HepG2 (cell line): ENCODE measurements at regions not wholly inside any gene's neighbourhood (a gene's known extent, or its start where the extent isn't known, plus 50 kb on each side); places are given as distances from the start of the nearest gene placed in this dataset.

Experiments
- EP300 ChIP-seq, 3 experiments: sonication (generic) in 1 of 3; formaldehyde crosslinking in 1 of 3; IDR thresholded peaks; 2 replicates each; pipeline versions ENCODE4 v1.5.1 to v1.6.1; 2011 to 2020; ENCODE audit warnings: low read depth in 2 of 3, low read length in 2 of 3, borderline replicate concordance in 1 of 3, improper control_type of control experiment in 1 of 3, mild to moderate bottlenecking in 1 of 3, missing genetic modification reagents in 1 of 3, moderate library complexity in 1 of 3
- ISL2 ChIP-seq: sonication (generic); formaldehyde crosslinking; IDR thresholded peaks from 2 replicates; pipeline ENCODE4 v1.5.0; 2020; ENCODE audit warnings: missing genetic modification reagents
- POLR2A ChIP-seq, 2 experiments: IDR thresholded peaks; 2 replicates each; pipeline ENCODE4 v1.6.1; 2011; ENCODE audit warnings: low read depth in 2 of 2, low read length in 2 of 2, mild to moderate bottlenecking in 1 of 2, moderate library complexity in 1 of 2; ENCODE audit not compliant: insufficient read depth in 1 of 2
- ZNF282 ChIP-seq: fragments of 450-650 bp; IDR thresholded peaks from 2 replicates; pipeline ENCODE4 v1.6.1; 2018; ENCODE audit not compliant: partially characterized antibody
- TF ChIP-seq, protein P1 (sequence below): sonication (generic); formaldehyde crosslinking; IDR thresholded peaks from 2 replicates; pipeline ENCODE4 v1.5.0; 2020; ENCODE audit warnings: mild to moderate bottlenecking, missing genetic modification reagents, moderate library complexity

DNA sequence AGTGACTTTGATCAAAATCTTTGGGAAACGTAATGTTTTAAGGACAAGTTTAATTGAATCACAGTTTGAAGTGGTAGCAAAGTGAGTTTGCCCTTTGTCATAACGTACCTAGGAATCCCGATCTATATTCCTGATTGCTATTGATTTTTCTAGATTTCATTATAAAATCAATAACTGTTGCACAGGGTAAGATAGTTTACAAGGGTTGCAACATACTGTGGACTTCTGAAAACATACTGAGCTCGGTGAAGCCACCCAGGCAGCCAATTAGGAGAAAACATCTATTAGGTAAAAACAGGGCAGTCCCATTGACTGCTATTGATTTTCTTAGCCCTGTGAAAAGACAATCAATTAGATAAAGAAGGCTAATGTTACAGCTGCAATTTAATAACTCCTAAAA lies 659.9 kb downstream of the ISL1 start:
- TF ChIP-seq ISL2 (CRISPR knock-in tag) (no peak), EP300 (IDR thresholded peaks at IDR 0.05; ENCODE audit: low read depth in 2 of 2, low read length in 2 of 2) (no peak), EP300 (CRISPR knock-in tag; IDR thresholded peaks at IDR 0.05; ENCODE audit: borderline replicate concordance) (no peak), POLR2A (IDR thresholded peaks at IDR 0.05; ENCODE audit: insufficient read depth in 1 of 2, low read depth in 2 of 2, low read length in 2 of 2) (no peak), ZNF282 (no peak)
- TF ChIP-seq, protein P1, sequence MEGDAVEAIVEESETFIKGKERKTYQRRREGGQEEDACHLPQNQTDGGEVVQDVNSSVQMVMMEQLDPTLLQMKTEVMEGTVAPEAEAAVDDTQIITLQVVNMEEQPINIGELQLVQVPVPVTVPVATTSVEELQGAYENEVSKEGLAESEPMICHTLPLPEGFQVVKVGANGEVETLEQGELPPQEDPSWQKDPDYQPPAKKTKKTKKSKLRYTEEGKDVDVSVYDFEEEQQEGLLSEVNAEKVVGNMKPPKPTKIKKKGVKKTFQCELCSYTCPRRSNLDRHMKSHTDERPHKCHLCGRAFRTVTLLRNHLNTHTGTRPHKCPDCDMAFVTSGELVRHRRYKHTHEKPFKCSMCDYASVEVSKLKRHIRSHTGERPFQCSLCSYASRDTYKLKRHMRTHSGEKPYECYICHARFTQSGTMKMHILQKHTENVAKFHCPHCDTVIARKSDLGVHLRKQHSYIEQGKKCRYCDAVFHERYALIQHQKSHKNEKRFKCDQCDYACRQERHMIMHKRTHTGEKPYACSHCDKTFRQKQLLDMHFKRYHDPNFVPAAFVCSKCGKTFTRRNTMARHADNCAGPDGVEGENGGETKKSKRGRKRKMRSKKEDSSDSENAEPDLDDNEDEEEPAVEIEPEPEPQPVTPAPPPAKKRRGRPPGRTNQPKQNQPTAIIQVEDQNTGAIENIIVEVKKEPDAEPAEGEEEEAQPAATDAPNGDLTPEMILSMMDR = no peak
